ENCODE measurements at regions not wholly inside any gene's neighbourhood (a gene's known extent, or its start where the extent isn't known, plus 50 kb on each side); places are given as distances from the start of the nearest gene placed in this dataset.

DNA sequence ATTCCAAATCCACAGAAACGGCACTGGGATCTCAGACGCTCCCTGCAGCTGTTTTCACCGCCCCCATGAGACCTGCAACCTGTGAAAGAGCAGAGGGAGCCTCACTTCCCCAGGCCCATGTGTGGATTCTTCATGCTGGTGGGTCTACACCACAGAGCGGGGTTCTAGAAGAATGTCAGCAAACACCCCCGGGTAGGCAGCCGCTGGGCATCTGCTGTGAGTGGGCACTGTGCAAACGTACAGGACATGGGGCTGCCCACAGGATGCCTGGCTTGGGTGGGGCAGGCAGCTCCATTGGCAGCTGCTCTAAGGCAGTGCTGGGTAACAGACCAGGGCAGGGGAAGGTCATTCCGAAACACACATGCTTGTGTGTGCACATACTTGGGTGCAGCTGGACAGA lies 174.9 kb downstream of the RBFOX3 start:
- no peaks in the 10 kb centered on the region for H4K20me1 ChIP-seq (ENCODE audit: insufficient read depth, low read length)
- H3K4me2 ChIP-seq (ENCODE audit: low read depth, low read length), result no peak overlapping the region
- in situ Hi-C loops (cut with HindIII; ENCODE audit: extremely low pct_ligation_motif_present, low pct_unique_long_range_greater_than_20kb) (no loop called here), intact Hi-C loops (cut with micrococcal nuclease; ENCODE audit: unreplicated experiment) (no loop called here)
- no TSS peak for BruUV-seq (replicated peaks)
- ATAC-seq (no peak), DNase-seq (ENCODE audit: low spot score) (no peak), FAIRE-seq (no peak)
- no peak overlapping the region for H2AFZ ChIP-seq (ENCODE audit: low read length)
- ChIA-PET CTCF (ENCODE audit: low intra/inter-chr PET ratio, low total read pairs) (no interaction called here), POLR2A (no interaction called here)
- no peaks in the 10 kb centered on the region for H3K9me3 ChIP-seq (ENCODE audit: low read length)
- WGBS (ENCODE audit: low lambda C conversion rate), result 7% methylated on average over 8 of the region's 8 CpGs
- H3K36me3 ChIP-seq (replicated peaks in 1 of 2; ENCODE audit: control insufficient read depth in 1 of 2, insufficient read depth in 2 of 2, low read length in 2 of 2), result no peaks in the 10 kb centered on the region
- H3K4me3 ChIP-seq (replicated peaks in 1 of 3; ENCODE audit: insufficient read depth in 1 of 3, low read depth in 2 of 3, low read length in 3 of 3), result no peak overlapping the region
- no peaks in the 10 kb centered on the region for H3K79me2 ChIP-seq (ENCODE audit: insufficient read depth, low read length)
- peaks cover 25 to 96% of the 10 kb centered on the region in 2 experiments for H3K27me3 ChIP-seq (ENCODE audit: control insufficient read depth in 1 of 2, insufficient read depth in 2 of 2, low read length in 2 of 2)
- no peaks in the 10 kb centered on the region for H3K4me1 ChIP-seq (ENCODE audit: insufficient read depth, low read length)
- no peak overlapping the region for H3K9ac ChIP-seq (ENCODE audit: insufficient read depth, low read depth, low read length)
- no peak overlapping the region for H3K27ac ChIP-seq (ENCODE audit: extremely low read length, insufficient read depth, low read length)
- no peak for TF ChIP-seq KLF15 (CRISPR knock-in tag; IDR thresholded peaks at IDR 0.05; ENCODE audit: borderline replicate concordance)
- TF ChIP-seq ZNF781 (CRISPR knock-in tag; IDR thresholded peaks at IDR 0.05; ENCODE audit: borderline replicate concordance, not compliant biosample characterization), result no peak
- TF ChIP-seq, protein P1, sequence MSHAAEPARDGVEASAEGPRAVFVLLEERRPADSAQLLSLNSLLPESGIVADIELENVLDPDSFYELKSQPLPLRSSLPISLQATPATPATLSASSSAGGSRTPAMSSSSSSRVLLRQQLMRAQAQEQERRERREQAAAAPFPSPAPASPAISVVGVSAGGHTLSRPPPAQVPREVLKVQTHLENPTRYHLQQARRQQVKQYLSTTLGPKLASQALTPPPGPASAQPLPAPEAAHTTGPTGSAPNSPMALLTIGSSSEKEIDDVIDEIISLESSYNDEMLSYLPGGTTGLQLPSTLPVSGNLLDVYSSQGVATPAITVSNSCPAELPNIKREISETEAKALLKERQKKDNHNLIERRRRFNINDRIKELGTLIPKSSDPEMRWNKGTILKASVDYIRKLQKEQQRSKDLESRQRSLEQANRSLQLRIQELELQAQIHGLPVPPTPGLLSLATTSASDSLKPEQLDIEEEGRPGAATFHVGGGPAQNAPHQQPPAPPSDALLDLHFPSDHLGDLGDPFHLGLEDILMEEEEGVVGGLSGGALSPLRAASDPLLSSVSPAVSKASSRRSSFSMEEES (CRISPR knock-in tag; IDR thresholded peaks at IDR 0.05), result no peak
- TF ChIP-seq, protein P2, sequence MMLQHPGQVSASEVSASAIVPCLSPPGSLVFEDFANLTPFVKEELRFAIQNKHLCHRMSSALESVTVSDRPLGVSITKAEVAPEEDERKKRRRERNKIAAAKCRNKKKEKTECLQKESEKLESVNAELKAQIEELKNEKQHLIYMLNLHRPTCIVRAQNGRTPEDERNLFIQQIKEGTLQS (CRISPR knock-in tag; IDR thresholded peaks at IDR 0.05), result no peak
- TF ChIP-seq, protein P3, sequence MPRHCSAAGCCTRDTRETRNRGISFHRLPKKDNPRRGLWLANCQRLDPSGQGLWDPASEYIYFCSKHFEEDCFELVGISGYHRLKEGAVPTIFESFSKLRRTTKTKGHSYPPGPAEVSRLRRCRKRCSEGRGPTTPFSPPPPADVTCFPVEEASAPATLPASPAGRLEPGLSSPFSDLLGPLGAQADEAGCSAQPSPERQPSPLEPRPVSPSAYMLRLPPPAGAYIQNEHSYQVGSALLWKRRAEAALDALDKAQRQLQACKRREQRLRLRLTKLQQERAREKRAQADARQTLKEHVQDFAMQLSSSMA (CRISPR knock-in tag; IDR thresholded peaks at IDR 0.05), result no peak
- TF ChIP-seq, protein P4, sequence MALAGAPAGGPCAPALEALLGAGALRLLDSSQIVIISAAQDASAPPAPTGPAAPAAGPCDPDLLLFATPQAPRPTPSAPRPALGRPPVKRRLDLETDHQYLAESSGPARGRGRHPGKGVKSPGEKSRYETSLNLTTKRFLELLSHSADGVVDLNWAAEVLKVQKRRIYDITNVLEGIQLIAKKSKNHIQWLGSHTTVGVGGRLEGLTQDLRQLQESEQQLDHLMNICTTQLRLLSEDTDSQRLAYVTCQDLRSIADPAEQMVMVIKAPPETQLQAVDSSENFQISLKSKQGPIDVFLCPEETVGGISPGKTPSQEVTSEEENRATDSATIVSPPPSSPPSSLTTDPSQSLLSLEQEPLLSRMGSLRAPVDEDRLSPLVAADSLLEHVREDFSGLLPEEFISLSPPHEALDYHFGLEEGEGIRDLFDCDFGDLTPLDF (CRISPR knock-in tag; IDR thresholded peaks at IDR 0.05), result no peak
- TF ChIP-seq ZFX (CRISPR knock-in tag; IDR thresholded peaks at IDR 0.05; ENCODE audit: low read depth), result no peak
- TF ChIP-seq, protein P5, sequence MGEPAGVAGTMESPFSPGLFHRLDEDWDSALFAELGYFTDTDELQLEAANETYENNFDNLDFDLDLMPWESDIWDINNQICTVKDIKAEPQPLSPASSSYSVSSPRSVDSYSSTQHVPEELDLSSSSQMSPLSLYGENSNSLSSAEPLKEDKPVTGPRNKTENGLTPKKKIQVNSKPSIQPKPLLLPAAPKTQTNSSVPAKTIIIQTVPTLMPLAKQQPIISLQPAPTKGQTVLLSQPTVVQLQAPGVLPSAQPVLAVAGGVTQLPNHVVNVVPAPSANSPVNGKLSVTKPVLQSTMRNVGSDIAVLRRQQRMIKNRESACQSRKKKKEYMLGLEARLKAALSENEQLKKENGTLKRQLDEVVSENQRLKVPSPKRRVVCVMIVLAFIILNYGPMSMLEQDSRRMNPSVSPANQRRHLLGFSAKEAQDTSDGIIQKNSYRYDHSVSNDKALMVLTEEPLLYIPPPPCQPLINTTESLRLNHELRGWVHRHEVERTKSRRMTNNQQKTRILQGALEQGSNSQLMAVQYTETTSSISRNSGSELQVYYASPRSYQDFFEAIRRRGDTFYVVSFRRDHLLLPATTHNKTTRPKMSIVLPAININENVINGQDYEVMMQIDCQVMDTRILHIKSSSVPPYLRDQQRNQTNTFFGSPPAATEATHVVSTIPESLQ (CRISPR knock-in tag; conservative IDR thresholded peaks at IDR 0.05), result no peak
- TF ChIP-seq ATF7-NPFF (CRISPR knock-in tag; IDR thresholded peaks at IDR 0.05; ENCODE audit: low read depth), result no peak
- no peak for TF ChIP-seq ZMYM4 (CRISPR knock-in tag; IDR thresholded peaks at IDR 0.05)
- TF ChIP-seq KMT2A (CRISPR knock-in tag; IDR thresholded peaks at IDR 0.05), result no peak
- TF ChIP-seq, protein P6, sequence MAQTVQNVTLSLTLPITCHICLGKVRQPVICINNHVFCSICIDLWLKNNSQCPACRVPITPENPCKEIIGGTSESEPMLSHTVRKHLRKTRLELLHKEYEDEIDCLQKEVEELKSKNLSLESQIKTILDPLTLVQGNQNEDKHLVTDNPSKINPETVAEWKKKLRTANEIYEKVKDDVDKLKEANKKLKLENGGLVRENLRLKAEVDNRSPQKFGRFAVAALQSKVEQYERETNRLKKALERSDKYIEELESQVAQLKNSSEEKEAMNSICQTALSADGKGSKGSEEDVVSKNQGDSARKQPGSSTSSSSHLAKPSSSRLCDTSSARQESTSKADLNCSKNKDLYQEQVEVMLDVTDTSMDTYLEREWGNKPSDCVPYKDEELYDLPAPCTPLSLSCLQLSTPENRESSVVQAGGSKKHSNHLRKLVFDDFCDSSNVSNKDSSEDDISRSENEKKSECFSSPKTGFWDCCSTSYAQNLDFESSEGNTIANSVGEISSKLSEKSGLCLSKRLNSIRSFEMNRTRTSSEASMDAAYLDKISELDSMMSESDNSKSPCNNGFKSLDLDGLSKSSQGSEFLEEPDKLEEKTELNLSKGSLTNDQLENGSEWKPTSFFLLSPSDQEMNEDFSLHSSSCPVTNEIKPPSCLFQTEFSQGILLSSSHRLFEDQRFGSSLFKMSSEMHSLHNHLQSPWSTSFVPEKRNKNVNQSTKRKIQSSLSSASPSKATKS (CRISPR knock-in tag; IDR thresholded peaks at IDR 0.05), result no peak
- TF ChIP-seq ZNF709 (CRISPR knock-in tag; IDR thresholded peaks at IDR 0.05), result no peak
- no peak for TF ChIP-seq GTF2F1 (IDR thresholded peaks at IDR 0.05; ENCODE audit: low read length)
- no peak for TF ChIP-seq NFE2 (CRISPR knock-in tag; IDR thresholded peaks at IDR 0.05)
- no peak for TF ChIP-seq ZNF615 (CRISPR knock-in tag; IDR thresholded peaks at IDR 0.05; ENCODE audit: borderline replicate concordance)

Data from HepG2 (cell line).